GM08714 (cell line): ENCODE measurements at regions not wholly inside any gene's neighbourhood (a gene's known extent, or its start where the extent isn't known, plus 50 kb on each side); places are given as distances from the start of the nearest gene placed in this dataset.

Experiments used
- H3K4me3 ChIP-seq: fragments of 200-500 bp; sonication (Bioruptor generic); 2 replicates; pipeline ENCODE4 v1.5.1; 2014; ENCODE audit warnings: mild to moderate bottlenecking, low read length, inconsistent platforms
- ZNF274 ChIP-seq: IDR thresholded peaks from 2 replicates; pipeline ENCODE4 v1.6.1; 2012; ENCODE audit warnings: mild to moderate bottlenecking, low read depth, low read length

DNA sequence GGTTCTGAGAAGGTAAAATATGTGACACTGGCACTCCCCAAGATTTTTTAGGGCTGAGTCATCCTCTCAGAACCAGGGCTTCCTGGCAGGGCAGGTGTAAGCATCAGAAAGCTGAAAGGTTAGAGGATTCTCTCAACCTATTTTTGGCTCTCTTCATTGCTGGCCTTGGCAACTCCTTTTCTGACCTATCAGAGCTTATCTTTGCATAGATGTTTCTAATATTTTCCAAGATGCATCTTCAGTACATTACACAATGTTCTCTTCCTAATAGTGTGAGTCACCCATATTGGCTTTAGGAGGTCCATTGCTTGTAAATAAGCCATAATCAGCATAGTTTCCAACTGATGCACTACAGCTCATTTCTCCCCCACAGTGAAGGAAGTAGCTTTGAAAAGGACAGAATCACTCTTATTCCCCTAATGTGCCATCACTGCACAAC lies 2008.4 kb upstream of the PIK3C3 start:
- H3K4me3 ChIP-seq, result no peak overlapping the region
- no peak for TF ChIP-seq ZNF274

DNA sequence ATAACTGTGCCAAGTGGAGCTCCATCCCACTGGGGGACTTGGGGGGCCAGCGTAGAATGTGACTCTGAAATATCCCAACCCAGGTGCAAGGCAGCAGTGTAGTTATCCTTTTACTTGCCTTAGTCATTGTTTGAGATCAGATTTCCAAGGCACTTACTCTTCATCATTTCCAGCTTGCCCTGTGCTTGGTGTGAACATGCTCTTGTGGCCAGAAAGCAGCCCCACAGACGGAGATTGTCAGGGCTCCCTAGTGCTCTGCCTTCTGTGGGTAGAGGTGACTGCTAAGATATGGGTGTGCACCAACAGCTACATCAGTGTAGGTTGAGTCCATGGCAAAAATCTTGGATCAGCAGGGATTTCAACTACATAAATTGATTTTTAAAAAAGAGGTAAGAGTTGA lies 2010.0 kb upstream of the PIK3C3 start:
- TF ChIP-seq ZNF274, result no peak

DNA sequence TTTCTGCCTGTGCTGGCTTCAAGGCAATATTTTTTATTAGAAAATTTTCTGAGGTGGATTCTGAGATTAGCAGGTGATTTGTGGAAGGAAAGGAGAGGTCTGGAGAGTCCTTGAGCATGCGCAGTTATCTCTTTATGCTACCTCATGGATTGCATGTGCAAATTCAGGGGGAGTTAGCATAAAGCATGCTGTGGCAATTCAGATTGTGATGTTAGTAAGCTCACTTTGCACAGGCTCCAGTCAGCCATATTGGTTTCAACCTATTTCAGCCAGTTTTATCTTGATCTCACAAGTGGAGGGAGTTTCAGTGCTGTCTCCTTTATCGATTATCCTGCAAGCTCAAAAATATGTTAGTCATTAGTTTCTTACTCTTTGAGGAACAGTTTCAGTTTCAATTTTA lies 2012.3 kb upstream of the PIK3C3 start:
- H3K4me3 ChIP-seq, result no peak overlapping the region
- no peak for TF ChIP-seq ZNF274

More for the DNA sequence above, 2010.0 kb upstream of the PIK3C3 start:
- no peak overlapping the region for H3K4me3 ChIP-seq

GRCh38 chr18:39938676-39939608 lies 2016.1 kb upstream of the PIK3C3 start:
- H3K4me3 ChIP-seq, result no peak overlapping the region
- TF ChIP-seq ZNF274, result no peak

DNA sequence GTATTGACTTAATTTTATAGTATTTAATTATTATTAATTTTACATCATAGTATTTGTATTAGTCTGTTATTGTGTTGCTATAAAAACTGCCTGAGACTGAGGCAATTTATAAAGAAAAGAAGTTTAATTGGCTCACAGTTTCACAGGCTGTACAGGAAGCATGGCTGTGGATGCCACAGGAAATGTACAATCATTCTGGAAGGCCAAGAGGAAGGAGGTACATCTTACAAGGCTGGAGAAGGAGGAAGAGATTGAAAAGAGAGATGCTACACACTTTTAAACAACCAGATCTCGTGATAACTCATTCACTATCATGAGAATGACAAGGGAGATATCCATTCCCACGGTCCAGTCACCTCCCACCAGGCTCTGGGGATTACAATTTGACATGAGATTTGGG lies 2019.4 kb upstream of the PIK3C3 start:
- H3K4me3 ChIP-seq, result no peak overlapping the region
- no peak for TF ChIP-seq ZNF274

GRCh38 chr18:39918847-39919246 lies 2036.2 kb upstream of the PIK3C3 start:
- no peak for TF ChIP-seq ZNF274
- H3K4me3 ChIP-seq, result no peak overlapping the region

DNA sequence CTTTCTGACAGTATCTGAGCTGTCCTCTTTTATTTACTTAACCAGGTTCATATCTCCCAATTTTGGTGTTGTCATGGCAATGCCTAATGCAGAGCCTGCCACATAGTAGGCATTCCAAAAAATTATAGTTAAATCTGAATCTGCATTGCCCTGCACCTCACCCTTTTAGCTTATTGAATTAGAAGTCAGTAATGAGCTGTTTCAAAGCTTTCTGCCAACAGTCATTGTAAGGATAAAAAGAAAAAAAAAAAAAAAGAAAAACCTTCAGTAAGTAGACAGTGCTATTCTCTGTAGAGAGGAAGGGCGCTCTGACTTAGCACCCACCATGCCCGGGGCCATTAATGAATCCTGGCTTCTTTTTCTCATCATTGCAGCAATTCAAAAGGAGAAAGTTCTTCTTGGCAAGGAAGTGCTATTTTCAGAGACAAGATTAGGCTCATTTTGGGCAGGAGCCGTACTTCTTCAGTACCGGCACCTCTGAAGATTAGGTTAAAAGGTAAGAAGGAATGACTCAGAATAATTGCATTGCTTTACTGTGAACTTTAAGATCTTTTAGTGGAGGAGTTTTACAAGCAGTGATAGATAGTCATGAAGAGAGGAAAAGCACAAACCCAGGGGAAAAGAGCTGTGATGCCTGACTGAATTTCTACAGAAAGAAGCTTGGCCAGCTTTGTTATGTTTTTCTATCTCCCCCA lies 2041.2 kb upstream of the PIK3C3 start:
- no peak overlapping the region for H3K4me3 ChIP-seq
- no peak for TF ChIP-seq ZNF274

GRCh38 chr18:39911716-39912115 lies 2043.3 kb upstream of the PIK3C3 start:
- no peak for TF ChIP-seq ZNF274
- H3K4me3 ChIP-seq, result no peak overlapping the region

GRCh38 chr18:39909706-39910105 lies 2045.3 kb upstream of the PIK3C3 start:
- no peak overlapping the region for H3K4me3 ChIP-seq
- no peak for TF ChIP-seq ZNF274

DNA sequence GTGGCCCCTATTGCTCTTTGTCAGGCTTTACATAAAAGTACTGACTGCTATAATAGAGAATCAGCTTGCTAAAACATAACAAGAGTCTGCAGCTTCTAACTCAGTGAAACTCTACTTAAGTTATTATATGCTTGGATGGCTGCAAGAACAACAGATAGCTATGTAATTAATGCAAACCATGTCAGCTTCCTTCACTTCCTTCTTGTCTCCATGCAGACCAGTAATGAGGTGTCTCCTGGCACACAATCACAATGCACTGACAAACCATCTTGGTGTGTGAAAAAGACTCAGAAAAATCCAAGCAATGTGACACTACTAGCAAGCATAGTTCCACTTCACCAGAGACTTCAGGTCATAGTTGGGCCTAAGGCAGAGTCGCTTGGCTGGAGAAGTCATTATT lies 2068.9 kb upstream of the PIK3C3 start:
- no peak for TF ChIP-seq ZNF274
- H3K4me3 ChIP-seq, result no peak overlapping the region

GRCh38 chr18:39872651-39873050 lies 2082.4 kb upstream of the PIK3C3 start:
- no peak for TF ChIP-seq ZNF274
- no peak overlapping the region for H3K4me3 ChIP-seq

- H3K4me3 ChIP-seq, result no peak overlapping the region
- TF ChIP-seq ZNF274, result no peak
These were observed 2083.1 kb upstream of the PIK3C3 start for GRCh38 chr18:39871961-39872360.

DNA sequence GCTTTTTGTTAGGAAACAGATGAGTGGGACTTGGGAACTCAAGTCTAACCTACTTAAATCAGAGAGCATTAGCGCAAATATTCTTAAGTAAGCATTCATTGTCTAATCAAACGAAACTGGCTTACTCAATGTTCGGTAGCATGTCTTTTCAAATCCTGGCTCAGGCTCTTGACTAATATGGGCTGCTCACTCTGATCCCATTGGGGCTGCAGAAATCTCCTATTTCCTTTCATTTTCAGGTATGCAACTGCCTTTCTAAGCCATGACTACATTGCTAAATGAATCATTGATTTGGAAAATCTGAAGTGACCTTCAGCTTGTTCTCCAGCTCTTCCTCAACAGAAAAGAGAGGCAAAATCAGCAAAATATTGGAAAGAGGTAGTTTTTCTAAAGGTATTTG lies 2084.4 kb upstream of the PIK3C3 start:
- H3K4me3 ChIP-seq, result no peak overlapping the region
- no peak for TF ChIP-seq ZNF274

- no peak overlapping the region for H3K4me3 ChIP-seq
- TF ChIP-seq ZNF274, result no peak
These were observed 2091.1 kb upstream of the PIK3C3 start for GRCh38 chr18:39863916-39864315.

DNA sequence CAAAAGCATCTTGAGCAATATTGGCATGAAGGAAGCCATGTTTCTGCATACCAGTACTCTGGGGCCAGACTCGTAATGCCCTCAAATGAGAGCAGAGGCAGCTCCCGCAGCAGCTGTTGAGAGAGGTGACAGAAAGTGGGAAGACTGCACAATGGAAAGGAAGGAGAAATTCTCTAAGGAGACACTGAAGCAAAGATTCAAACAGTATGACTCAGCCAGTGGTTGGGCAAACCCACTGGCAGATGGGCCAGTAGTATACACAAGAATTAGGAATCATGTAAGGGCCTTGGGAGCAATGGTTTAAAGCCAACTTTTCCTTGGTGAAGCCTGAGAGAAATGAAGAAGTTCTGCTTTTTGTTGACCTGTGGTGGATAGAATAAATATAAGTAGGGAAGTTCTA lies 2092.7 kb upstream of the PIK3C3 start:
- TF ChIP-seq ZNF274, result no peak
- H3K4me3 ChIP-seq, result no peak overlapping the region
